GM21723 (cell line): ENCODE measurements at regions not wholly inside any gene's neighbourhood (a gene's known extent, or its start where the extent isn't known, plus 50 kb on each side); places are given as distances from the start of the nearest gene placed in this dataset.

Source experiments
- ATAC-seq: cut with Tn5 transposase; IDR thresholded peaks from one replicate; pipeline ENCODE4 v1.9.1; 2021; ENCODE audit warnings: mild to moderate bottlenecking, moderate library complexity; ENCODE audit not compliant: unreplicated experiment

DNA sequence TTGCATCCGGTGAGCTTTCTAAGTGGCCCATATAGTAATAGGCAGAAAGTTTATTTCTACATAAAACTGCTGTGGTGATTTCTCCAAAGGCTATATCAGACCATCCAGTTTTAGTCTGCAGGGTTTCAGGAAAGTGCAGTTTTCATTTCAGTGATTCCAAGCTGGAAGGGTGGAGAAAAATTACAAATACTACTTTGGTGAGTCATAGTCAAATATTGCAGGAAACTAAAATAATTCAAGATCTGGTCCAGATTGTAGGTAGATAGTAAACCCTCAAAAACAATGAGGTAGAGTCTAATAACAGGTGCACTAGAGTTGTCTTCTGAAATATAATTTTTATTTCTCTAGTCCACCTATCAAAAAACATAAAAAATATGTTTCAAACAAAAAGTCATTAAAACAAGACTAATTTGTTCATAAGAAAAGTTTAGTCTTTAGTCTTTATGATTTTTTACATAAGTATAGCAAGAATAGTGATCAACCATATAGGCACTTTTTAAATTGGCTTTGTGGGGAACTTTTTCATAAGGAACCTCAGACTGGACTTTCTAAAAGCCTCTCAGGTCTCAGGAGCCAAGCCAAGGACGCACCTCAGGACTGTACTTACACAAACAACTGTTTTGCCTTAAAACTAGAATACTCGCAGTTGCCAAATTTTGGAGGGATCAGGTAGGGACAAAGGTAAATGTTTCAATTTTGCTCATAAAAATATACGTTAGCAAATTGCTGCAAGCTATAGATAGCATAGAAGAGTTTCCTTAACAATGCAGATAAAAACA, 101.8 kb upstream of the TLR3 start:
- ATAC-seq = no peak

- no peak for ATAC-seq
Measured at GRCh38 chr4:185969657-185970056, 99.3 kb upstream of the TLR3 start.

GRCh38 chr4:185987961-185988627, 80.9 kb upstream of the TLR3 start:
- ATAC-seq = no peak

DNA sequence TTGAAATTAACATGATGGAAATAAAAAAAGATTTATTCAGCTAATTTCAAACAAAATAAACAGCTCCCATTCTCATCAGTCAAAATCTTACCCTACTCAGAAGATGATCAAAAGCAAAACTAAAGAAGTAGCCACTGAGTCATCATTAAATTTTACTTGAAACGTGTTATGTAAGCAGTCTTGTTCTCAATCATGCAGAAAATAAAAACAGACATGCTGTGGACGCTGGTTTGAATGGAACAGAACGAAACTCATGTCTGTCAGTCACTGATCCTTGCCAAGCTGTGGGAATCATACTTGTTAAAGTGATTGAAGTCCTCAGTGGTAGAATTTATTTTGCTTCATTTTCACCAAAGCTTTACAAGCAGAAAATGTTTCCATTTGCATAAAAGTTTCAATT, 77.2 kb upstream of the TLR3 start:
- no peak for ATAC-seq

- ATAC-seq = no peak
Measured at GRCh38 chr4:185992585-185992984, 76.4 kb upstream of the TLR3 start.

DNA sequence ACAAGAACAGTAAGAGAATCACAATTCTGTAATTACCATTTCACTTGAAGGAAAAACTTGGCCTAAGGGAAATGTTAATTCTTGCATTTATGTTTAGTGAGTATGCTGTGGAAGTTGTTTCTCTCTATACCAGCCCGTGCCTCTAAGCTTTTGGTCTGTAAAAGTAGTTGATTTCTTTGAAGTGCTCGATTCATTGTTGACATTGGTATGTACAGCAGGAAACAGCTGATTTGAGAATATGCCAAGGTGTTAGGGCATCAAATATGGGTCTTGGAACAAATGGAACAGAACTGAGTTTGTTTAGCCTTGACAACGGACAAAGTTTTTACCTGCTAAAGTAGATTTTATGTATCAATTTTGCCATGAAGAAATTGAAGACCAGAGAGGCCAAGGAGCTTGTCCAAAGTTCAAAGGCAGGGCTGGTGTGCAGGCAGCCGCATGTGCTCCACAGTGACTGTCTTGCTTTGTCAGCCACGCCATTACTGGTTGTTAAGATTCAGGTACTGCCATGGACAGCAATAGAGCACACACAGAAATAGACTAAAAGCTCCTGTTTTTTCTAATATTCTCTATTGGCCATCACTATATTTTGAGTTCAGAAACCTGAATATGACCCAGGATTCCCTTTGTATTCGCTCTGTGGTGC, 75.5 kb upstream of the TLR3 start:
- no peak for ATAC-seq

DNA sequence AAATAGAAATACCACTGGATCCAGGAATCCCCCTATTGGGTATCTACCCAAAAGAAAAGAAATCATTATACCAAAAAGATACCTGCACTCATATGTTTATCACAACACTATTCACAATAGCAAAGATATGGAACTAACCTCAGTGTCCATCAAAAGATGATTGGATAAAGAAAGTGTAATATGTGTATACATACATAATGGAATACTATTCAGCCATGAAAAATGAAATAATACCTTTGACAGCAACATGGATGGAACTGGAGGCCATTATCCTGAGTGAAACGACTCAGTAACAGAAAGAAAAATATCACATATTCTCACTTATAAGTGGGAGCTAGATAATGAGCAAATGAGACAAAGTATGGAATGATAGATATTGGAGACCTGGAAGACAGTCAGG, 74.2 kb upstream of the TLR3 start:
- ATAC-seq = no peak

GRCh38 chr4:185995665-185996064, 73.3 kb upstream of the TLR3 start:
- no peak for ATAC-seq

- ATAC-seq = no peak
Measured at GRCh38 chr4:185997296-185997695, 71.7 kb upstream of the TLR3 start.

GRCh38 chr4:185998791-185999190, 70.2 kb upstream of the TLR3 start:
- ATAC-seq = no peak

DNA sequence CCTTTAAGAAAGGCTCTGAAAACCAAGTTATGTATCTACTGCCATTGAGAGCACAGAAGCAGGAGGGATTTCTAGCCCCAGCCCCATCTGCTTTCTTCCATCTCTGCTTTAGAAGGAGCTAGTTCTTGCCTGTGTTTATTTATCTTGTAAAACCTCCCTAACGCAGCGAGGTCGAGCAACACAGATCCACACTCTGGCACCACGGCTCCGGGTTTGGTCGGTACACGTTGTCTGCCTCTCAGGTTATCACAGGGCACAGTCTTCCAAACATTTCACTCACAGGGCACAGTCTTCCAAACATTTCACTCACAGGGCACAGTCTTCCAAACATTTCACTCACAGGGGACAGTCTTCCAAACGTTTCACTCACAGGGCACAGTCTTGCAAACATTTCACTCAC, 69.7 kb upstream of the TLR3 start:
- no peak for ATAC-seq

DNA sequence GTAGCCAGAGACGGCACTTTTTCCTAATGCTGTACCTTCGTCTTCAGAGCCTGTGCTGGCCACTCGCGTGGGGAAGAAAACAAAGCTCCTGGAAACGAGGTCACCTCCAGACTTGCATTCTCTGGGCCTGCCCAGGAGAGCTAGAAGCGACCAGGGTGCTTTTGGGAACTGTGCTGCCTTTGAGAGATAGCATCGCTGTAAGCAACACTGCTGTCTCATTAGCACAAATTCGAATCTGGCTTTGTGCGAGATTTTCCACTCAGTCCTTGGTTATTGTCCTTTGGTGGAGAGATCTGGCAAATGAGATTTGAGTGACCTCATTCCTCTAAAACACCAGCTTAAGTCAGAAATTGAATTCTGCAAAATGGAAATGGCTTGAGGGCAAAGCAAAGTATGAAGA, 66.1 kb upstream of the TLR3 start:
- ATAC-seq = no peak

DNA sequence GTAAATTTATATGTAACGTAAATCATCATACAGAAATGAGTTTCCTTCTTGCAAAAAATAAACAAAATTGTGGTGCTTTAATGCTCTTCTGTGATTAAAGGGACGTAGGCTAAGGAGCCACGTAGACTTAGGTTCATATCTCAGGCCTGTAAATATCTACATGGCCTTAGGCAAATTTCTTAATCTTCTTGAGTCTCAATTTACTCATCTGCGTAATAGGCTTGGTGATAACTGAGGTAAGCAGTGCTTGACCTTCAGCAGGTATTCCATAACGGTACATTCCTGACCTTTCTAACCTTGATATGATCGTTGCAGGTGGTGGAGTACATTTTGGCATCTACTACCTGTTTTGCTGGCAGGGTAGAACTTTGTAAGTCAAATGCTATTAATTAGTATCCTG, 65.2 kb upstream of the TLR3 start:
- no peak for ATAC-seq

- no peak for ATAC-seq
Measured at GRCh38 chr4:186008057-186008456, 60.9 kb upstream of the TLR3 start.

DNA sequence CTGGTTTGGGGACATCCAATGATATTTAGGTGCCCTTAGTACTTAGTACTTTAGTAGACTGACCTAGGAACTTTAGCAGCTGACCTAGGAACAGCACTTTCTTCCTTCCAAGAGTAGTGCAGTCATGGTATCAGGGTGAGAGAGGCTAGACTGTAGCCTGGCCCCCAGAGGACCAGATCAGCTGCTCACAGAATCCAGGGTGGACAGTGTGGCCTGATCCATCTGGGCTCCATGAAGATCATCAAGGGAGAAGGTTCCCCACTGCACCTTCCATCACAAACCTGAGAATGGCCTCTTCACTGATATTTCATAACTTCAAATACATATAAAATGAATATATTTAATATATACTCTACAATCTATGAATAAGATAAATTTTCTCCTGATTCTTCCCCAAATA, 59.0 kb upstream of the TLR3 start:
- no peak for ATAC-seq

DNA sequence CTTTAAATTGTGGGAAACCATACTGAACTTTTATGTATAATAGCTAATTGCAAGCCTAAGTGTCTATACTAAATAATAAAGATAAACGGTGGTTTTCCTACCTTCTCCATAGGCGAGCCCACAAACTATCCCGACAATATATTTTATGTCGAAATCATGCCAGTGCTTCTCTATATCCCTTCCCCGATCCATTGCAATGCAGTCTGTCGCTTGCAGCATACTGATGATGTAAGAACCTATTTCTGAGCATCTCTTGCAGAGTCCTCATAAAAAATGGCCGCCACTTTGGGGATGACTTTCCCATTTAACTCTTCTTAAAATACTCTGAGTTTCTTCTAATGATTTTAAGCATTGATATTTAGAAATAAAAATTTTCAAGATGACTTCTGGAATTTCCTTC, 58.1 kb upstream of the TLR3 start:
- no peak for ATAC-seq

DNA sequence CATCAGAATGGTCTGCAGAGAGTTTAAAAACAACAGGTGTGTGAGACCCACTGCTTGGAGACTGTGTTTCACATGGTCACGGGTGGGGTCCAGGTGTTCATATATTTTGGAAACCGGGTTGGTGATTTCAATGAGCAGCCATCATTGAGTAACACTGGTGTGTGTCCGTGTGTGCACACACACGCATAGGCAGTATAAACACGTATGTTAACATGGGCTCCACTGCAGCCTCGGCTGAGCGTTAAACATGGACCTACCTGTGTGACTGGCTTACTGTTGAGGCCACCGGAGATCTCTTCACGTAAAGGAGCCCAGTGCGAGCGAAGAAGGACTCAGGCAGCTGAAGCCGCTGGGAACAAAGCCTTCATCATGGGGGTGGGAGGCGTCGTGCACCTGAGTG, 56.9 kb upstream of the TLR3 start:
- ATAC-seq = no peak

DNA sequence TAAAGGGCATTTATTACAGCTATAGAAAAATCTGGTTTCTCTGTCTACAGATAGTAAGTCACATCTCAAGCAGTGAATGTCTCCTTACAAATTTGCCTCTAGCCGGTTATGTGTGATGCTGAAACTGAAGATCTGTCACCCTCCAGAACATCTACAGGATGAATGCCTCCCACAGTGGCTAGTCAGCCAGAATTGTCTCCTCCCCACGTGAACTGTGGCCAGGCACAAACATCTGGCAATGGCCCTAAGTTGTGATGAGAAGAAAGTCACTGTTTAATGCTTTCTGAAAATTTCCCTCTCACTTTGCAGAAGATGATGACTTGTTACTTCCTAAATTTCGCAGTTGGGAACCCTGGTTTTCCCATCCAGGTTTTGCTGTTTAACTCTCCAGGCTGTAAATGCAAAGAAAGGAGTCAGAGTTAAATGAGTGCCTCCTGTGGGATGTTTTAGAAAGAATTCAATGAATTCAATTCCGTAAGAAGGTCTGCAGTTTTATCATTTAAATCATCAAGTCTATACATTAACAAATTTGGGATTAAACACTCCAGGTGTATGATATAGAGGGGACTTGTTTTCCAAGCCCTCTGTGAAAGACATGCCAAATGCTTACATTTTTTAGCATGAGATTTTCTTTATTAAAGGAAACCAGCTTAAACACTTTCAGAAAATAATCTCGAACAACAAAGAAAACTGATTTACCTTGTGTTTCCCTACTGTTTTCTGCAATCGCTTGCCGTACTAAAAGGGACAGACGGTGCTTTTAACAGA, 55.4 kb upstream of the TLR3 start:
- ATAC-seq = no peak

DNA sequence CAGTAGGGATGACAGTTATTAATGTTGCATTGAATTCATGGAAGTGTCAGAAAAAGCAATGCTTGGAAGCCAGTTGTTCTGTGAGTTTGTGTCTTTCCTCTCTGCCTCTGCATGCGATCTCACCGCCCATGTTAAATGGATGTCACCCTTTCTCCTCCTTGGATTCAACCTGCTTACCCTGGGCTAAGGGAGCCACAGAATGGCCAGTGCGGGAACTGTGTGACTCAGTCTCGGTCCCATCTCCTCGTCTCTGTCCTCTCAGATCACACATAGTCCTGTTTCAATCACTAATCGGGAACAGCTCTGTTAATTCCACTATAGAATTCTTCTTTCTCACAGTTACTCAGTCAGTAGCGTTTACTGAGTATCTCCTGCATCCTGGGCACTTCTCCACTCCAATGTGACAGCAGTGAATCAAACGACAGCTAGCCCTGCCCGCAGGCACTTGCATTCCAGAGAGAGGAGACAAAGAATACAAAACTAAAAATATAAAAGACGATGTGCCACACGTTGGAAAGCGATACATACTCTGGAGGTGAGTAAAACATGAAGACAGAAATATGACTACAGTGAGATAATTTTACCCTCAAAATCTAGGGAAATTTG, 53.6 kb upstream of the TLR3 start:
- no peak for ATAC-seq

DNA sequence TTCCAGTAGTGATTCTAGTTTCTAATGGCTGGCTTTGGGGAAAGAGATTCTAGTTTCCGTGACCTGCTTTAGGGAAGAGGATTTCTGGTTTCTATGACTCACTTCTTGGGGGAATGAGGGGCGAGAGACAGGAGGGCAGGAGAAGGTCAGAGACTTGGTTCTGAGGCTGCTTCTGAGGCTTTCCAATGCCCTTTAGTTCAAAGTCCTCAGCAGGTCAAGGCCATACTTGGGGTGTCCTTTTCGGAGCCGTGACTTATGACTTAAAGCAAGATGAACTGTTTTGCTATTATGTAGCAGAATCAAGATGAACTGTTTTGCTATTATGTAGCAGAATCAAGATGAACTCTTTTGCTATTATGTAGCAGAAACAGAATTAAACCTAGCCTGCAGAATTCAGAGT, 52.2 kb upstream of the TLR3 start:
- no peak for ATAC-seq

DNA sequence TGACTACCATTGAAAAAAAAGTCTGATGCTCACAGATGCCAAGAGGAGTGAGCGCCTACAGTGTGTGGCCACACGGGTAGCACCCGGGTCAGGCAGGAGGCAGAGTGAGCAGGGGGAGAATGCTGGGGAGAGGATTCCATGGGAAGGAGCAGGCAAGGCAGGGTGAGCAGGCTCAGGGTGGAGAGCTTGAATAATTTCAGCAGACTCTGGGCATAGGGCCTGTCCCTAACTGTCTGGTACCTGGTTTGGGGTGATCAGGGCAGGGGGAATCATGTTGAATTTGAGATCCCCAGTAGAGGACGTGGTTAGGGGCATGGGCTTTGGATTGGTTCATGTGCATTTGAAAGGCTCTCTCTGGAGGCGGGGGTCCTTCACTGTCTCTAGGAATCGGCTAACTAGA, 51.2 kb upstream of the TLR3 start:
- ATAC-seq = no peak
